GM23248 (cell line): ENCODE measurements at regions not wholly inside any gene's neighbourhood (a gene's known extent, or its start where the extent isn't known, plus 50 kb on each side); places are given as distances from the start of the nearest gene placed in this dataset.
A peak's percentile ranks its signal among the peaks of the same experiment; 100 is the strongest.

ENCODE experiments used
- DNase-seq: peaks from one replicate; pipeline ENCODE4 v3.0.0-alpha.2; 2015
- H2AFZ ChIP-seq: fragments of 200-600 bp; sonication (generic); 2 replicates; pipeline ENCODE4 v1.6.1; 2016; ENCODE audit warnings: antibody characterized with exemption
- H3F3A ChIP-seq: fragments of 200-600 bp; sonication (generic); 2 replicates; pipeline ENCODE4 v1.6.1; 2016; ENCODE audit warnings: mild to moderate bottlenecking, antibody characterized with exemption, mixed run types; ENCODE audit not compliant: insufficient read depth
- H3K27ac ChIP-seq: fragments of 200-600 bp; sonication (generic); 2 replicates; pipeline ENCODE4 v1.5.1; 2016; ENCODE audit warnings: mild to moderate bottlenecking
- H3K27me3 ChIP-seq: fragments of 200-600 bp; sonication (generic); replicated peaks from 2 replicates; pipeline ENCODE4 v1.6.1; 2016; ENCODE audit warnings: mild to moderate bottlenecking; ENCODE audit not compliant: insufficient read depth
- H3K36me3 ChIP-seq: fragments of 200-600 bp; sonication (generic); 2 replicates; pipeline ENCODE4 v1.6.1; 2016; ENCODE audit warnings: low read depth, mild to moderate bottlenecking
- H3K4me1 ChIP-seq: fragments of 200-600 bp; sonication (generic); 2 replicates; pipeline ENCODE4 v1.6.1; 2016; ENCODE audit warnings: mild to moderate bottlenecking; ENCODE audit not compliant: insufficient read depth
- H3K4me2 ChIP-seq: fragments of 200-600 bp; sonication (generic); one replicate; pipeline ENCODE4 v1.6.1; 2016; ENCODE audit warnings: mild to moderate bottlenecking; ENCODE audit not compliant: unreplicated experiment
- H3K4me3 ChIP-seq: fragments of 200-600 bp; sonication (generic); 2 replicates; pipeline ENCODE4 v1.5.1; 2016; ENCODE audit warnings: mild to moderate bottlenecking
- H3K79me2 ChIP-seq: fragments of 200-600 bp; sonication (generic); 2 replicates; pipeline ENCODE4 v1.6.1; 2016; ENCODE audit warnings: mild to moderate bottlenecking; ENCODE audit not compliant: insufficient read depth
- H3K9ac ChIP-seq: fragments of 200-600 bp; sonication (generic); 2 replicates; pipeline ENCODE4 v1.6.1; 2016; ENCODE audit warnings: mild to moderate bottlenecking
- H3K9me2 ChIP-seq: fragments of 200-600 bp; sonication (generic); 2 replicates; pipeline ENCODE4 v1.6.1; 2016; ENCODE audit warnings: mixed run types, mild to moderate bottlenecking, moderate library complexity; ENCODE audit not compliant: insufficient read depth
- H3K9me3 ChIP-seq: fragments of 200-600 bp; sonication (generic); one replicate; pipeline ENCODE4 v1.6.1; 2017; ENCODE audit warnings: low read depth
- H4K20me1 ChIP-seq: fragments of 200-600 bp; sonication (generic); 2 replicates; pipeline ENCODE4 v1.6.0; 2016; ENCODE audit not compliant: insufficient read depth
- EZH2 ChIP-seq: fragments of 200-600 bp; sonication (generic); IDR thresholded peaks from 2 replicates; pipeline ENCODE4 v1.6.1; 2018; ENCODE audit warnings: antibody characterized with exemption, mild to moderate bottlenecking; ENCODE audit not compliant: insufficient read depth, poor library complexity, severe bottlenecking
- EZH2phosphoT487 ChIP-seq: fragments of 200-600 bp; sonication (generic); IDR thresholded peaks from 2 replicates; pipeline ENCODE4 v1.6.1; 2018; ENCODE audit warnings: antibody characterized with exemption, moderate library complexity, mild to moderate bottlenecking, low read depth; ENCODE audit not compliant: insufficient read depth
- WGBS, 2 experiments: methylation state at CpG; one replicate each; pipeline ENCODE4 v1.1.6; 2015 to 2017; ENCODE audit warnings: low lambda C conversion rate in 2 of 2, low coverage in 1 of 2; ENCODE audit errors: missing lambda C conversion rate in 2 of 2; 5-methylcytosine and 5-hydroxymethylcytosine counted together
- in situ Hi-C: fragments of 300-500 bp; cut with MboI; formaldehyde crosslinking; loops from 2 replicates; pipeline ENCODE4 v1.15.0; 2020

- peaks cover 100% of the 10 kb centered on the region for H3K79me2 ChIP-seq
- H3K4me2 ChIP-seq, result peak overlapping the region; percentile 22
- DNase-seq, result peak; percentile 46
- peaks cover 12% of the 10 kb centered on the region; the same call in 1 of the 2 replicates for H3F3A ChIP-seq
- H3K4me1 ChIP-seq, result peaks cover 21% of the 10 kb centered on the region
- H4K20me1 ChIP-seq, result 0 out of 2 replicates have a peak, but pooled peaks cover 2% of the 10 kb centered on the region
- no peak overlapping the region for H2AFZ ChIP-seq
- H3K36me3 ChIP-seq, result peaks cover 6% of the 10 kb centered on the region; the same call in 1 of the 2 replicates
- WGBS, 2 experiments, result 65 to 74% methylated on average over 2 of the region's 2 CpGs
- no peaks in the 10 kb centered on the region for H3K9me3 ChIP-seq
- H3K4me3 ChIP-seq, result no peak overlapping the region
- peak overlapping the region; percentile 24; the same call in 1 of the 2 replicates for H3K27ac ChIP-seq
- H3K9me2 ChIP-seq, result no peaks in the 10 kb centered on the region
- no peaks in the 10 kb centered on the region for H3K27me3 ChIP-seq
- in situ Hi-C loops, result no loop called here
- no peak for TF ChIP-seq EZH2
- TF ChIP-seq EZH2phosphoT487, result no peak
- H3K9ac ChIP-seq, result no peak overlapping the region
Measured at GRCh38 chr14:71497645-71498086, 434.6 kb upstream of the RGS6 start.

- H3K27me3 ChIP-seq, result no peaks in the 10 kb centered on the region
- 31 to 35% methylated on average over 1 of the region's 1 CpG for WGBS, 2 experiments
- in situ Hi-C loops, result no loop called here
- DNase-seq, result peak; percentile 60
- no peaks in the 10 kb centered on the region for H3K9me2 ChIP-seq
- peak overlapping the region; percentile 22 for H3K4me2 ChIP-seq
- H3K27ac ChIP-seq, result peak overlapping the region; percentile 24; the same call in 1 of the 2 replicates
- H3K9me3 ChIP-seq, result no peaks in the 10 kb centered on the region
- H3F3A ChIP-seq, result peaks cover 12% of the 10 kb centered on the region; the same call in 1 of the 2 replicates
- H3K4me1 ChIP-seq, result peaks cover 24% of the 10 kb centered on the region
- H4K20me1 ChIP-seq, result 0 out of 2 replicates have a peak, but pooled peaks cover 2% of the 10 kb centered on the region
- TF ChIP-seq EZH2 (no peak), EZH2phosphoT487 (no peak)
- no peak overlapping the region for H3K9ac ChIP-seq
- H3K36me3 ChIP-seq, result peaks cover 6% of the 10 kb centered on the region; the same call in 1 of the 2 replicates
- H2AFZ ChIP-seq, result no peak overlapping the region
- H3K4me3 ChIP-seq, result no peak overlapping the region
- peaks cover 100% of the 10 kb centered on the region for H3K79me2 ChIP-seq
Measured at GRCh38 chr14:71498212-71498611, 434.0 kb upstream of the RGS6 start.

- in situ Hi-C loops, result no loop called here
- Histone ChIP-seq H3K4me2 (peak overlapping the region; percentile 7), H3K9me2 (no peaks in the 10 kb centered on the region), H3K9ac (no peak overlapping the region), H3F3A (peaks cover 12% of the 10 kb centered on the region; the same call in 1 of the 2 replicates), H3K27ac (no peak overlapping the region), H3K4me3 (no peak overlapping the region), H4K20me1 (0 out of 2 replicates have a peak, but pooled peaks cover 2% of the 10 kb centered on the region), H3K79me2 (peaks cover 100% of the 10 kb centered on the region), H3K9me3 (no peaks in the 10 kb centered on the region), H3K36me3 (peaks cover 6% of the 10 kb centered on the region; the same call in 1 of the 2 replicates), H3K4me1 (peaks cover 27% of the 10 kb centered on the region), H3K27me3 (no peaks in the 10 kb centered on the region), H2AFZ (no peak overlapping the region)
- DNase-seq, result no peak
- no peak for TF ChIP-seq EZH2phosphoT487
- 94 to 99% methylated on average over 3 of the region's 3 CpGs for WGBS, 2 experiments
Measured at GRCh38 chr14:71499018-71499417, 433.2 kb upstream of the RGS6 start.

GRCh38 chr14:71507681-71508080 lies 424.5 kb upstream of the RGS6 start:
- no peak overlapping the region for H3K27ac ChIP-seq
- in situ Hi-C loops, result no loop called here
- no peak overlapping the region for H3K4me2 ChIP-seq
- TF ChIP-seq EZH2phosphoT487 (no peak), EZH2 (no peak)
- H3K36me3 ChIP-seq, result no peaks in the 10 kb centered on the region
- H3F3A ChIP-seq, result no peaks in the 10 kb centered on the region
- H3K27me3 ChIP-seq, result no peaks in the 10 kb centered on the region
- H3K9me2 ChIP-seq, result no peaks in the 10 kb centered on the region; the same call in 1 of the 2 replicates
- no peak for DNase-seq
- no peak overlapping the region for H2AFZ ChIP-seq
- H3K4me1 ChIP-seq, result peaks cover 6% of the 10 kb centered on the region; the same call in 1 of the 2 replicates
- H3K79me2 ChIP-seq, result peaks cover 96% of the 10 kb centered on the region
- WGBS, 2 experiments, result 87 to 96% methylated on average over 3 of the region's 3 CpGs
- H4K20me1 ChIP-seq, result no peaks in the 10 kb centered on the region
- no peak overlapping the region for H3K4me3 ChIP-seq
- H3K9me3 ChIP-seq, result no peaks in the 10 kb centered on the region
- no peak overlapping the region for H3K9ac ChIP-seq
